GM12878 (cell line): ENCODE measurements at regions not wholly inside any gene's neighbourhood (a gene's known extent, or its start where the extent isn't known, plus 50 kb on each side); places are given as distances from the start of the nearest gene placed in this dataset.

Experiments used
- ATAC-seq: fragments of 200-7000 bp; cut with Tn5 transposase; 3 replicates; pipeline ENCODE4 v1.9.1; 2020; ENCODE audit warnings: mild to moderate bottlenecking, moderate library complexity
- BruUV-seq: library from RNA; stranded (reverse); fragments of 400-500 nt; replicated peaks from 2 replicates; lab custom pipeline; 2021; lab: Mats Ljungman, UMichigan
- CTCF ChIA-PET: fragments of 300-600 bp; sonication (Branson Sonifier 250); formaldehyde crosslinking; extraction: SDS; loops from one replicate; lab custom pipeline; 2021; ENCODE audit warnings: inconsistent platforms; lab: Yijun Ruan, JAX
- POLR2A ChIA-PET: fragments of 350-600 bp; formaldehyde crosslinking; extraction: SDS; loops from one replicate; lab custom pipeline; 2021; ENCODE audit warnings: inconsistent platforms; lab: Charles Lee
- RAD21 ChIA-PET: fragments of 300-600 bp; sonication (Branson Sonifier 250); formaldehyde crosslinking; loops from one replicate; lab custom pipeline; 2023; ENCODE audit warnings: antibody characterized with exemption; ENCODE audit not compliant: unreplicated experiment; lab: Charles Lee
- SMC1A ChIA-PET: fragments of 300-600 bp; sonication (Branson Sonifier 250); formaldehyde crosslinking; loops from one replicate; lab custom pipeline; 2023; ENCODE audit not compliant: unreplicated experiment, uncharacterized antibody; lab: Charles Lee
- DNase-seq: peaks from one replicate; pipeline ENCODE4 v3.0.0-alpha.2; 2011; ENCODE audit warnings: low read depth, low spot score
- FAIRE-seq: peaks from 3 replicates; lab custom pipeline; 2011; peaks lifted over from hg19 to GRCh38; lab: Jason Lieb, UNC
- H2AFZ ChIP-seq: 2 replicates; pipeline ENCODE4 v1.6.0; 2011; ENCODE audit warnings: low read depth, low read length, control low read depth; ENCODE audit not compliant: control insufficient read depth
- H3K27ac ChIP-seq: 2 replicates; pipeline ENCODE4 v1.5.1; 2011; ENCODE audit warnings: control low read depth; ENCODE audit not compliant: control insufficient read depth, insufficient read depth
- H3K27me3 ChIP-seq, 2 experiments: replicated peaks in 1 of 2; 2 replicates each; pipeline versions ENCODE4 v1.6.0 to v1.6.1; 2011; ENCODE audit warnings: low read length in 1 of 2; ENCODE audit not compliant: control insufficient read depth in 2 of 2, insufficient read depth in 2 of 2
- H3K36me3 ChIP-seq, 2 experiments: 2 replicates each; pipeline ENCODE4 v1.5.1; 2011; ENCODE audit warnings: low read length in 1 of 2; ENCODE audit not compliant: control insufficient read depth in 2 of 2, insufficient read depth in 2 of 2
- H3K4me1 ChIP-seq: 2 replicates; pipeline ENCODE4 v1.6.1; 2011; ENCODE audit warnings: mild to moderate bottlenecking, low read length, moderate library complexity, mixed read lengths; ENCODE audit not compliant: control insufficient read depth, insufficient read depth
- H3K4me2 ChIP-seq: 2 replicates; pipeline ENCODE4 v1.6.0; 2011; ENCODE audit warnings: control low read depth; ENCODE audit not compliant: control insufficient read depth, insufficient read depth
- H3K4me3 ChIP-seq: fragments of 200-600 bp; sonication (generic); 2 replicates; pipeline ENCODE4 v1.5.1; 2016
- H3K79me2 ChIP-seq: 2 replicates; pipeline ENCODE4 v1.6.0; 2011; ENCODE audit warnings: low read length; ENCODE audit not compliant: control insufficient read depth, insufficient read depth
- H3K9ac ChIP-seq: 2 replicates; pipeline ENCODE4 v1.8.0; 2011; ENCODE audit warnings: low read length, control low read depth, mixed read lengths; ENCODE audit not compliant: control insufficient read depth, insufficient read depth
- H3K9me3 ChIP-seq: replicated peaks from 3 replicates; pipeline ENCODE4 v1.5.1; 2011; ENCODE audit warnings: mild to moderate bottlenecking, low read length; ENCODE audit not compliant: control insufficient read depth, insufficient read depth
- H4K20me1 ChIP-seq: 2 replicates; pipeline ENCODE4 v1.6.0; 2011; ENCODE audit not compliant: control insufficient read depth, insufficient read depth
- CBX5 ChIP-seq: sonication (generic); IDR thresholded peaks from 2 replicates; pipeline ENCODE4 v1.6.1; 2016; ENCODE audit warnings: low read depth, moderate library complexity, mild to moderate bottlenecking, inconsistent platforms
- EP300 ChIP-seq, 2 experiments: fragments of 150-350 bp in 1 of 2; IDR thresholded peaks; 2 replicates each; pipeline ENCODE4 v1.6.1; 2011 to 2012; ENCODE audit warnings: low read depth in 2 of 2, low read length in 2 of 2, borderline replicate concordance in 1 of 2, improper control_type of control experiment in 1 of 2, inconsistent platforms in 1 of 2; ENCODE audit not compliant: control insufficient read depth in 1 of 2
- ESRRA ChIP-seq: IDR thresholded peaks from 2 replicates; pipeline ENCODE4 v1.6.1; 2012; ENCODE audit warnings: mild to moderate bottlenecking, low read length, improper control_type of control experiment
- ETV6 ChIP-seq, 2 experiments: fragments of 450-650 bp in 1 of 2; IDR thresholded peaks in 1 of 2; conservative IDR thresholded peaks in 1 of 2; 2 replicates each; pipeline ENCODE4 v1.6.1; 2014; ENCODE audit warnings: antibody characterized with exemption in 1 of 2, borderline replicate concordance in 1 of 2, low read depth in 1 of 2, mild to moderate bottlenecking in 1 of 2, moderate library complexity in 1 of 2
- GABPA ChIP-seq: IDR thresholded peaks from 2 replicates; pipeline ENCODE4 v1.6.1; 2014; ENCODE audit warnings: antibody characterized with exemption, low read depth, mild to moderate bottlenecking, inconsistent platforms
- HCFC1 ChIP-seq: fragments of 150-350 bp; IDR thresholded peaks from 2 replicates; pipeline ENCODE4 v1.6.1; 2014; ENCODE audit warnings: low read length
- IKZF2 ChIP-seq, 2 experiments: fragments of 450-650 bp; IDR thresholded peaks; 2 replicates each; pipeline ENCODE4 v1.6.1; 2017; ENCODE audit warnings: mild to moderate bottlenecking in 2 of 2, moderate library complexity in 2 of 2
- MYB ChIP-seq: fragments of 150-350 bp; IDR thresholded peaks from 2 replicates; pipeline ENCODE4 v1.6.1; 2014; ENCODE audit warnings: mild to moderate bottlenecking, low read depth, low read length, borderline replicate concordance
- NFIC ChIP-seq: IDR thresholded peaks from 2 replicates; pipeline ENCODE4 v1.6.1; 2012; ENCODE audit warnings: low read depth, mild to moderate bottlenecking, inconsistent platforms, low read length, moderate library complexity
- POLR2AphosphoS5 ChIP-seq: IDR thresholded peaks from 2 replicates; pipeline ENCODE4 v1.6.1; 2011; ENCODE audit warnings: mild to moderate bottlenecking, low read length, inconsistent platforms
- RBBP5 ChIP-seq: fragments of 200-600 bp; sonication (generic); conservative IDR thresholded peaks from 2 replicates; pipeline ENCODE4 v1.6.1; 2016
- SIX5 ChIP-seq: IDR thresholded peaks from 2 replicates; pipeline ENCODE4 v1.6.1; 2011; ENCODE audit warnings: mild to moderate bottlenecking, low read depth, low read length, moderate library complexity; ENCODE audit not compliant: severe bottlenecking
- SPI1 ChIP-seq: IDR thresholded peaks from 2 replicates; pipeline ENCODE4 v1.6.1; 2011; ENCODE audit warnings: low read depth, mild to moderate bottlenecking, low read length, moderate library complexity, borderline replicate concordance; ENCODE audit not compliant: insufficient read depth
- SRF ChIP-seq, 2 experiments: IDR thresholded peaks; 2 replicates each; pipeline ENCODE4 v1.6.1; 2011; ENCODE audit warnings: low read depth in 2 of 2, low read length in 2 of 2, mild to moderate bottlenecking in 1 of 2, moderate library complexity in 1 of 2
- TAF1 ChIP-seq: IDR thresholded peaks from 2 replicates; pipeline ENCODE4 v1.6.1; 2011; ENCODE audit warnings: mild to moderate bottlenecking, low read depth, low read length, borderline replicate concordance
- WRNIP1 ChIP-seq: IDR thresholded peaks from 2 replicates; pipeline ENCODE4 v1.6.1; 2011; ENCODE audit warnings: low read depth, low read length, improper control_type of control experiment, borderline replicate concordance
- ZBED1 ChIP-seq: IDR thresholded peaks from 2 replicates; pipeline ENCODE4 v1.6.1; 2016; ENCODE audit warnings: borderline replicate concordance
- ZNF207 ChIP-seq: fragments of 450-650 bp; IDR thresholded peaks from 2 replicates; pipeline ENCODE4 v1.6.1; 2014; ENCODE audit warnings: antibody characterized with exemption, mild to moderate bottlenecking, borderline replicate concordance
- ZNF24 ChIP-seq: fragments of 450-650 bp; IDR thresholded peaks from 2 replicates; pipeline ENCODE4 v1.6.1; 2017; ENCODE audit warnings: antibody characterized with exemption, mild to moderate bottlenecking
- WGBS: methylation state at CpG from one replicate; pipeline ENCODE4 v1.1.6; 2016; ENCODE audit warnings: low lambda C conversion rate; ENCODE audit not compliant: insufficient replicate concordance, insufficient coverage; ENCODE audit errors: missing lambda C conversion rate; 5-methylcytosine and 5-hydroxymethylcytosine counted together
- in situ Hi-C: fragments of 300-500 bp; cut with MboI; formaldehyde crosslinking; loops from 9 replicates; pipeline ENCODE4 v1.14.3; 2018; ENCODE audit warnings: mixed read lengths
- intact Hi-C: fragments of 100-400 bp; cut with micrococcal nuclease; formaldehyde crosslinking; loops from one replicate; pipeline ENCODE4 v1.14.2; 2022; ENCODE audit not compliant: unreplicated experiment
- TF ChIP-seq, protein P1 (sequence below): fragments of 450-650 bp; IDR thresholded peaks from 2 replicates; pipeline ENCODE4 v1.6.1; 2016; ENCODE audit warnings: mild to moderate bottlenecking, moderate library complexity, borderline replicate concordance

DNA sequence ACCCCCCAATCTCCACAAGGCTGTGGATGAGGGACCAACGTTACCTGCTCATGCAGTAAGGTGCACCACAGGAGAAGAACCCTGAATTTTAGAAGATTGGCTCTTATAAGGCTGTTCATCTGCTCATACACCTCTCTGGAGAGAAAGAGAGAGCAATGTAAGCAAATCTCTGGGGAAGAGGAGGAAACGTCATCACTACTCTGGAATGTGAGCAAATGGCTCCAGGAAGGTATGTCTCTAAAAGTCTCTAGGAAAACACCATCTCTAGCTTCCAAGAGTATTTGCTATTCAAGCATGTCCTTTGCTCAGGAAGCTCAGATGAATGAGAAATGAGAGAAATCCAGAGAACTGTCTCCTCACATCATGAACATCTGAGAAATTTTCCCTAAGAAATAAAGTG is 235.4 kb downstream of the TBL1XR1 start (continued):
- TF ChIP-seq SPI1 (no peak), ZNF207 (no peak), CBX5 (no peak), TAF1 (no peak), ZBED1 (no peak), ZNF24 (no peak)

DNA sequence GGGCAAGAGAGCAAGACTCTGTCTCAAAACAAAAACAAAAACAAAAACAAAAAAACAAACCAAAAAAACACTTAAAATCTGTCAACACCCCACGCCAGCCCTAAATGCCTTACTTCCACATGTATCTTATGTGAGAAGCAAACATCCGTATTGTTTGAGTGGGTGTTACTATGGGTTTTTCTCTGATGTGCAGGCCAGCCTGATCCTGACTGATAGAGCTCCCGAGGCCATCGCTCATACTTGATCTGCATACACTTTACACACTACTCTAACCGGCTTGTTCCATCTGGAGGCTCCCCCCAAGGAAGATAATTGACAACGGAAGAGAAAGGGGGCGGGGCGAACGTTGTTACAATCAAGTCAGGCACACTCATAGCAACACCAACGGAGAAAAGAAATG is 237.4 kb downstream of the TBL1XR1 start:
- ChIA-PET SMC1A (no interaction called here), CTCF (no interaction called here), RAD21 (no interaction called here), POLR2A (no interaction called here)
- no peak overlapping the region for H3K9ac ChIP-seq
- no peak for DNase-seq
- no peak overlapping the region for H2AFZ ChIP-seq
- no peak for ATAC-seq
- H3K27me3 ChIP-seq: no peaks in the 10 kb centered on the region; a peak in 1 of 4 replicates
- H3K36me3 ChIP-seq: no peaks in the 10 kb centered on the region
- 41% methylated on average over 10 of the region's 10 CpGs for WGBS
- FAIRE-seq: no peak
- H4K20me1 ChIP-seq: no peaks in the 10 kb centered on the region
- H3K4me1 ChIP-seq: no peaks in the 10 kb centered on the region
- no peaks in the 10 kb centered on the region for H3K79me2 ChIP-seq
- no peaks in the 10 kb centered on the region for H3K9me3 ChIP-seq
- in situ Hi-C loops (no loop called here), intact Hi-C loops (no loop called here)
- no peak overlapping the region for H3K27ac ChIP-seq
- H3K4me3 ChIP-seq: no peak overlapping the region
- no TSS peak for BruUV-seq
- H3K4me2 ChIP-seq: no peak overlapping the region
- TF ChIP-seq, protein P1, sequence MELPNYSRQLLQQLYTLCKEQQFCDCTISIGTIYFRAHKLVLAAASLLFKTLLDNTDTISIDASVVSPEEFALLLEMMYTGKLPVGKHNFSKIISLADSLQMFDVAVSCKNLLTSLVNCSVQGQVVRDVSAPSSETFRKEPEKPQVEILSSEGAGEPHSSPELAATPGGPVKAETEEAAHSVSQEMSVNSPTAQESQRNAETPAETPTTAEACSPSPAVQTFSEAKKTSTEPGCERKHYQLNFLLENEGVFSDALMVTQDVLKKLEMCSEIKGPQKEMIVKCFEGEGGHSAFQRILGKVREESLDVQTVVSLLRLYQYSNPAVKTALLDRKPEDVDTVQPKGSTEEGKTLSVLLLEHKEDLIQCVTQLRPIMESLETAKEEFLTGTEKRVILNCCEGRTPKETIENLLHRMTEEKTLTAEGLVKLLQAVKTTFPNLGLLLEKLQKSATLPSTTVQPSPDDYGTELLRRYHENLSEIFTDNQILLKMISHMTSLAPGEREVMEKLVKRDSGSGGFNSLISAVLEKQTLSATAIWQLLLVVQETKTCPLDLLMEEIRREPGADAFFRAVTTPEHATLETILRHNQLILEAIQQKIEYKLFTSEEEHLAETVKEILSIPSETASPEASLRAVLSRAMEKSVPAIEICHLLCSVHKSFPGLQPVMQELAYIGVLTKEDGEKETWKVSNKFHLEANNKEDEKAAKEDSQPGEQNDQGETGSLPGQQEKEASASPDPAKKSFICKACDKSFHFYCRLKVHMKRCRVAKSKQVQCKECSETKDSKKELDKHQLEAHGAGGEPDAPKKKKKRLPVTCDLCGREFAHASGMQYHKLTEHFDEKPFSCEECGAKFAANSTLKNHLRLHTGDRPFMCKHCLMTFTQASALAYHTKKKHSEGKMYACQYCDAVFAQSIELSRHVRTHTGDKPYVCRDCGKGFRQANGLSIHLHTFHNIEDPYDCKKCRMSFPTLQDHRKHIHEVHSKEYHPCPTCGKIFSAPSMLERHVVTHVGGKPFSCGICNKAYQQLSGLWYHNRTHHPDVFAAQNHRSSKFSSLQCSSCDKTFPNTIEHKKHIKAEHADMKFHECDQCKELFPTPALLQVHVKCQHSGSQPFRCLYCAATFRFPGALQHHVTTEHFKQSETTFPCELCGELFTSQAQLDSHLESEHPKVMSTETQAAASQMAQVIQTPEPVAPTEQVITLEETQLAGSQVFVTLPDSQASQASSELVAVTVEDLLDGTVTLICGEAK: no peak
- no peak for TF ChIP-seq POLR2AphosphoS5
- no peak for TF ChIP-seq EP300 (IDR thresholded peaks at IDR 0.05; ENCODE audit: borderline replicate concordance in 1 of 2, control insufficient read depth in 1 of 2, low read depth in 2 of 2, low read length in 2 of 2)
- TF ChIP-seq ETV6 (conservative IDR thresholded peaks at IDR 0.05 in 1 of 2, IDR thresholded peaks at IDR 0.05 in 1 of 2; ENCODE audit: borderline replicate concordance in 1 of 2, low read depth in 1 of 2): no peak
- no peak for TF ChIP-seq RBBP5
- TF ChIP-seq NFIC: no peak
- TF ChIP-seq MYB: no peak
- no peak for TF ChIP-seq HCFC1
- no peak for TF ChIP-seq SRF (IDR thresholded peaks at IDR 0.05; ENCODE audit: low read depth in 2 of 2, low read length in 2 of 2)
- TF ChIP-seq SIX5: no peak
- no peak for TF ChIP-seq ESRRA
- no peak for TF ChIP-seq WRNIP1
- no peak for TF ChIP-seq GABPA
- TF ChIP-seq IKZF2 (IDR thresholded peaks at IDR 0.05): no peak
